ENCODE measurements at regions not wholly inside any gene's neighbourhood (a gene's known extent, or its start where the extent isn't known, plus 50 kb on each side); places are given as distances from the start of the nearest gene placed in this dataset.

- TF ChIP-seq, protein P1, sequence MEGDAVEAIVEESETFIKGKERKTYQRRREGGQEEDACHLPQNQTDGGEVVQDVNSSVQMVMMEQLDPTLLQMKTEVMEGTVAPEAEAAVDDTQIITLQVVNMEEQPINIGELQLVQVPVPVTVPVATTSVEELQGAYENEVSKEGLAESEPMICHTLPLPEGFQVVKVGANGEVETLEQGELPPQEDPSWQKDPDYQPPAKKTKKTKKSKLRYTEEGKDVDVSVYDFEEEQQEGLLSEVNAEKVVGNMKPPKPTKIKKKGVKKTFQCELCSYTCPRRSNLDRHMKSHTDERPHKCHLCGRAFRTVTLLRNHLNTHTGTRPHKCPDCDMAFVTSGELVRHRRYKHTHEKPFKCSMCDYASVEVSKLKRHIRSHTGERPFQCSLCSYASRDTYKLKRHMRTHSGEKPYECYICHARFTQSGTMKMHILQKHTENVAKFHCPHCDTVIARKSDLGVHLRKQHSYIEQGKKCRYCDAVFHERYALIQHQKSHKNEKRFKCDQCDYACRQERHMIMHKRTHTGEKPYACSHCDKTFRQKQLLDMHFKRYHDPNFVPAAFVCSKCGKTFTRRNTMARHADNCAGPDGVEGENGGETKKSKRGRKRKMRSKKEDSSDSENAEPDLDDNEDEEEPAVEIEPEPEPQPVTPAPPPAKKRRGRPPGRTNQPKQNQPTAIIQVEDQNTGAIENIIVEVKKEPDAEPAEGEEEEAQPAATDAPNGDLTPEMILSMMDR (IDR thresholded peaks at IDR 0.05): no peak
- no peak for TF ChIP-seq EZH2 (IDR thresholded peaks at IDR 0.05; ENCODE audit: borderline replicate concordance, insufficient read depth, low read depth, low read length, poor library complexity, severe bottlenecking)
Measured at GRCh38 chr9:110142253-110142652, 65.7 kb downstream of the C9orf152 start.

Measured in B cell (primary cell).